H1 (cell line): ENCODE measurements at regions not wholly inside any gene's neighbourhood (a gene's known extent, or its start where the extent isn't known, plus 50 kb on each side); places are given as distances from the start of the nearest gene placed in this dataset.

Experiments
- ATF2 ChIP-seq: IDR thresholded peaks from 2 replicates; pipeline ENCODE4 v1.6.1; 2012; ENCODE audit warnings: low read length, inconsistent platforms
- CBX5 ChIP-seq: fragments of 300-800, 300-1000 bp; sonication (generic); IDR thresholded peaks from 2 replicates; pipeline ENCODE4 v1.7.1; 2016; ENCODE audit warnings: antibody characterized with exemption, low read length, low read depth
- GABPA ChIP-seq: IDR thresholded peaks from 2 replicates; pipeline ENCODE4 v1.6.1; 2011; ENCODE audit warnings: mild to moderate bottlenecking, low read length, moderate library complexity, borderline replicate concordance; ENCODE audit not compliant: insufficient read depth
- POLR2A ChIP-seq, 2 experiments: IDR thresholded peaks; 1 replicate in 1 of 2; 2 replicates in 1 of 2; pipeline ENCODE4 v1.6.1; 2011; ENCODE audit warnings: low read depth in 2 of 2, low read length in 2 of 2, mild to moderate bottlenecking in 2 of 2; ENCODE audit errors: control extremely low read depth in 1 of 2
- POLR2AphosphoS5 ChIP-seq: IDR thresholded peaks from 2 replicates; pipeline ENCODE4 v1.6.1; 2011; ENCODE audit warnings: low read depth, low read length
- SIN3A ChIP-seq, 2 experiments: IDR thresholded peaks in 1 of 2; conservative IDR thresholded peaks in 1 of 2; 2 replicates each; pipeline ENCODE4 v1.6.1; 2011 to 2012; ENCODE audit warnings: low read length in 2 of 2, improper control_type of control experiment in 1 of 2, low read depth in 1 of 2, mild to moderate bottlenecking in 1 of 2
- TAF1 ChIP-seq: IDR thresholded peaks from 2 replicates; pipeline ENCODE4 v1.6.1; 2011; ENCODE audit warnings: mild to moderate bottlenecking, low read depth, low read length
- TF ChIP-seq, protein P1 (sequence below), 3 experiments: IDR thresholded peaks; 1 replicate in 2 of 3; 2 replicates in 1 of 3; pipeline versions ENCODE4 v1.5.1 to v1.6.1; 2011; ENCODE audit warnings: low read length in 3 of 3, mild to moderate bottlenecking in 3 of 3, inconsistent platforms in 2 of 3, low read depth in 1 of 3, moderate library complexity in 1 of 3; ENCODE audit not compliant: insufficient read depth in 1 of 3; ENCODE audit errors: control extremely low read depth in 1 of 3

- TF ChIP-seq, protein P1, sequence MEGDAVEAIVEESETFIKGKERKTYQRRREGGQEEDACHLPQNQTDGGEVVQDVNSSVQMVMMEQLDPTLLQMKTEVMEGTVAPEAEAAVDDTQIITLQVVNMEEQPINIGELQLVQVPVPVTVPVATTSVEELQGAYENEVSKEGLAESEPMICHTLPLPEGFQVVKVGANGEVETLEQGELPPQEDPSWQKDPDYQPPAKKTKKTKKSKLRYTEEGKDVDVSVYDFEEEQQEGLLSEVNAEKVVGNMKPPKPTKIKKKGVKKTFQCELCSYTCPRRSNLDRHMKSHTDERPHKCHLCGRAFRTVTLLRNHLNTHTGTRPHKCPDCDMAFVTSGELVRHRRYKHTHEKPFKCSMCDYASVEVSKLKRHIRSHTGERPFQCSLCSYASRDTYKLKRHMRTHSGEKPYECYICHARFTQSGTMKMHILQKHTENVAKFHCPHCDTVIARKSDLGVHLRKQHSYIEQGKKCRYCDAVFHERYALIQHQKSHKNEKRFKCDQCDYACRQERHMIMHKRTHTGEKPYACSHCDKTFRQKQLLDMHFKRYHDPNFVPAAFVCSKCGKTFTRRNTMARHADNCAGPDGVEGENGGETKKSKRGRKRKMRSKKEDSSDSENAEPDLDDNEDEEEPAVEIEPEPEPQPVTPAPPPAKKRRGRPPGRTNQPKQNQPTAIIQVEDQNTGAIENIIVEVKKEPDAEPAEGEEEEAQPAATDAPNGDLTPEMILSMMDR (IDR thresholded peaks at IDR 0.05; ENCODE audit: control extremely low read depth in 1 of 3, insufficient read depth in 1 of 3, low read depth in 1 of 3, low read length in 3 of 3): no peak
- no peak for TF ChIP-seq POLR2A (IDR thresholded peaks at IDR 0.05; ENCODE audit: control extremely low read depth in 1 of 2, low read depth in 2 of 2, low read length in 2 of 2)
- no peak for TF ChIP-seq GABPA
- no peak for TF ChIP-seq TAF1
- no peak for TF ChIP-seq SIN3A (conservative IDR thresholded peaks at IDR 0.05 in 1 of 2, IDR thresholded peaks at IDR 0.05 in 1 of 2; ENCODE audit: low read depth in 1 of 2, low read length in 2 of 2)
- no peak for TF ChIP-seq CBX5
- TF ChIP-seq ATF2: no peak
- TF ChIP-seq POLR2AphosphoS5: no peak
Measured at GRCh38 chr12:45611061-45611460, 118.4 kb upstream of the ARID2 start.
